ENCODE measurements at regions not wholly inside any gene's neighbourhood (a gene's known extent, or its start where the extent isn't known, plus 50 kb on each side); places are given as distances from the start of the nearest gene placed in this dataset.

DNA sequence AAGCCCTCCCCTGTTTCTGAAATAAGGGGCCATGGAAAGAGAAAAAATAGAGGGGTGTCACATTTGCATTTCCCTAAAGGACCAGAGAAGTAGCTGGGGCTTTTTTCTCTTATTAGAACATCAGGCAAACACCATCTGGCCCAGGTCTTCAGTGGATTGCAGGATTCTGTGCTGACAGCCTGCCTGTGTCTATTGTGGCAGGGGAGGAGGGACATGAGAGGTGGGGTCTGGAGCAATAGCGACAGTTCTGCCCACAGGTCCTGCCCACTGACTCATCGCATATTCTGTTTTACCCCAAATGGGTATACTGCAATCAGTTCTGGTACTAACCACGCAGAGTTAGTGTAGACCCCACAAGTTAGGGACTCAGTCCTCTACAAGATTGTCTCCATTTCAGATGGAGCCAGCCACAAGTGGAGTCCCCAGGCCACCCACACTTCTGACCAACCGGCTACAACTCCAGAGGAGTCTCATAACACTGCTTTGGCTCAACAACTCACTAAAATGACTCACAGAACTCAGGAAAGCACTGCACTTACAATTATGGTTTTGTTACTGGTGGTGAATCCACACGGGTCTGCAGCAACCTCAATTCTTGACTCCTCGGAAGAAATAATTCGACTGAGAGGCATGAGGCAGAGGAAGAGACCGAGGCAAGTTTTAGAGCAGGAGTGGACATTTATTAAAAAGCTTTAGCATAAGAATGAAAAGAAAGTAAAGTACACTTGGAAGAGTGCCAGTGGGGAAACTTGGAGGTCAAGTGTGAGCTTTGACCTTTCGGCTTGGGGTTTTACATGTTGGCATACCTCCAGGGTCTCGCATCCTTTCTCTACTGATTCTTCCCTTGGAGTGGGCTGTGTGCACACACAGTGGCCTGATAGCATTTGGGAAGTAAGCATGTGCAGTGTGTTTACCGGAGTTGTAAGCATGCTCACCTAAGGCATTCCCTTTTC, 146.4 kb upstream of the SPATS2L start:
- no peak overlapping the region for H4K5ac ChIP-seq (ENCODE audit: low read length)
- peaks cover 10% of the 10 kb centered on the region for H3K4me1 ChIP-seq (ENCODE audit: control insufficient read depth, low read depth, low read length)
- no peak overlapping the region for H3K4me3 ChIP-seq (ENCODE audit: low read length)
- WGBS (ENCODE audit: extremely low coverage, insufficient coverage, low lambda C conversion rate), result no CpG with 5 or more reads among the region's 11 CpGs
- H3K4me2 ChIP-seq (ENCODE audit: low read length), result no peak overlapping the region
- peak overlapping the region; percentile 4 for H2BK15ac ChIP-seq (replicated peaks; ENCODE audit: low read depth)
- peak overlapping the region; percentile 78 for H3K18ac ChIP-seq (ENCODE audit: low read length)
- H2BK120ac ChIP-seq (ENCODE audit: low read depth, low read length), result peak overlapping the region; percentile 11
- peak overlapping the region; percentile 60 for H2BK5ac ChIP-seq (ENCODE audit: low read length)
- peak overlapping the region; percentile 71 for H2AK5ac ChIP-seq (ENCODE audit: low read length)
- H3K27me3 ChIP-seq (ENCODE audit: insufficient read depth, low read length, poor library complexity), result no peaks in the 10 kb centered on the region
- no peaks in the 10 kb centered on the region for H3K79me2 ChIP-seq (ENCODE audit: control insufficient read depth, insufficient read depth, low read length)
- H3K9ac ChIP-seq (ENCODE audit: low read length), result peak overlapping the region; percentile 31
- H3K23ac ChIP-seq (ENCODE audit: low read length), result no peak overlapping the region
- H3K27ac ChIP-seq (ENCODE audit: low read depth, low read length), result peak overlapping the region; percentile 90
- peak overlapping the region; percentile 38 for H3K4ac ChIP-seq (ENCODE audit: low read depth, low read length)
- no peaks in the 10 kb centered on the region for H3K36me3 ChIP-seq (ENCODE audit: control insufficient read depth, insufficient read depth, low read length)
- no peaks in the 10 kb centered on the region for H3K79me1 ChIP-seq (ENCODE audit: low read length)
- H4K8ac ChIP-seq (ENCODE audit: low read depth, low read length), result no peak overlapping the region
- peak overlapping the region; percentile 80 for H3K56ac ChIP-seq (ENCODE audit: low read length)
- peak; percentile 25 for DNase-seq

DNA sequence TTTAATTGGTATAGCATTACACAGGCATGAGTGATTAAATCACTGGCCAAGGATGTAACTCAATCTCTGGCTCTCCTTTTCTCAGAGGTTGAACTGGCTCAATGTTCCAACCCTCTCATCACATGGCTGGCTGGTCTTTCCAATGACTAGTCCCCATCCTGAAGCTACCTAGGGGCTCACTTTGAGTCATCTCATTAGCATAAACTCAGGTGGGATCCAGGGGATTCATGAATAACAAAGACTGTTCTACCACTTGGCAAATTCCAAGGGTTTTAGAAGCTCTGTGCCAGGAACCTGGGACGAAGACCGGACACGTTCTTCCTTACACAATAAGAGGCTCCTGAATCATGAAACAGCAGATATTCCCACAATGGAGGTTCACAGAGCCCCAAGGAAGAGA, 145.0 kb upstream of the SPATS2L start:
- Histone ChIP-seq H2BK120ac (ENCODE audit: low read depth, low read length) (no peak overlapping the region), H3K4me2 (ENCODE audit: low read length) (no peak overlapping the region), H3K18ac (ENCODE audit: low read length) (no peak overlapping the region), H4K8ac (ENCODE audit: low read depth, low read length) (no peak overlapping the region), H4K5ac (ENCODE audit: low read length) (no peak overlapping the region), H3K4me1 (ENCODE audit: control insufficient read depth, low read depth, low read length) (peaks cover 10% of the 10 kb centered on the region), H3K27me3 (ENCODE audit: insufficient read depth, low read length, poor library complexity) (no peaks in the 10 kb centered on the region), H3K4ac (ENCODE audit: low read depth, low read length) (peak overlapping the region; percentile 22), H3K36me3 (ENCODE audit: control insufficient read depth, insufficient read depth, low read length) (no peaks in the 10 kb centered on the region), H2AK5ac (ENCODE audit: low read length) (no peak overlapping the region), H3K4me3 (ENCODE audit: low read length) (no peak overlapping the region), H3K27ac (ENCODE audit: low read depth, low read length) (no peak overlapping the region), H3K79me1 (ENCODE audit: low read length) (no peaks in the 10 kb centered on the region), H3K79me2 (ENCODE audit: control insufficient read depth, insufficient read depth, low read length) (no peaks in the 10 kb centered on the region), H2BK5ac (ENCODE audit: low read length) (no peak overlapping the region), H3K56ac (ENCODE audit: low read length) (no peak overlapping the region), H3K23ac (ENCODE audit: low read length) (no peak overlapping the region), H3K9ac (ENCODE audit: low read length) (no peak overlapping the region), H2BK15ac (replicated peaks; ENCODE audit: low read depth) (no peak overlapping the region)
- peak; percentile 84 for DNase-seq
- no CpG with 5 or more reads among the region's 3 CpGs for WGBS (ENCODE audit: extremely low coverage, insufficient coverage, low lambda C conversion rate)

DNA sequence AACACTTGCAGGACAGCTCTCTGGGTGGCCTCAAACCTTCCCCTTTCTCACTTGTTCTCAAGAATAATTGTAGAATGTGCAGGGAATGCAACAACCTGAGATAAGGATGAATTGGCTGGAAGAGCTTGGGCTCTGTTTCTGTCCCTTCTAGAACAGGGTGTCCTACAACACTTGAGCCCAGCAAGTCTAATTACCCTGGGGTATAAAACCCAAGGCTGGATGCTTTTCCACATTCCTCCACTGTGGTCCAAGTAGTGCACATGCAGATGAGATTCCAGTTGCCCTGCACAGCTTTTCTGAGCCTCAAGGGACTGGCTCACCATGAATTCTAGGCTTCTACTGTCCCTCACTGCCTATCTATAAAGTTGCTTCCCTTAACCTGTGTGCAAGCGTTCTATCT, 140.8 kb upstream of the SPATS2L start:
- H3K23ac ChIP-seq (ENCODE audit: low read length), result no peak overlapping the region
- H2BK15ac ChIP-seq (replicated peaks; ENCODE audit: low read depth), result no peak overlapping the region
- H3K27ac ChIP-seq (ENCODE audit: low read depth, low read length), result no peak overlapping the region
- no CpG with 5 or more reads among the region's 1 CpG for WGBS (ENCODE audit: extremely low coverage, insufficient coverage, low lambda C conversion rate)
- no peak overlapping the region for H4K8ac ChIP-seq (ENCODE audit: low read depth, low read length)
- no peak overlapping the region for H2AK5ac ChIP-seq (ENCODE audit: low read length)
- H3K79me2 ChIP-seq (ENCODE audit: control insufficient read depth, insufficient read depth, low read length), result no peaks in the 10 kb centered on the region
- H3K4me1 ChIP-seq (ENCODE audit: control insufficient read depth, low read depth, low read length), result no peaks in the 10 kb centered on the region
- no peaks in the 10 kb centered on the region for H3K36me3 ChIP-seq (ENCODE audit: control insufficient read depth, insufficient read depth, low read length)
- no peak overlapping the region for H3K56ac ChIP-seq (ENCODE audit: low read length)
- DNase-seq, result no peak
- no peak overlapping the region for H3K9ac ChIP-seq (ENCODE audit: low read length)
- H3K18ac ChIP-seq (ENCODE audit: low read length), result no peak overlapping the region
- no peak overlapping the region for H4K5ac ChIP-seq (ENCODE audit: low read length)
- H3K79me1 ChIP-seq (ENCODE audit: low read length), result no peaks in the 10 kb centered on the region
- no peaks in the 10 kb centered on the region for H3K27me3 ChIP-seq (ENCODE audit: insufficient read depth, low read length, poor library complexity)
- H3K4ac ChIP-seq (ENCODE audit: low read depth, low read length), result no peak overlapping the region
- H2BK120ac ChIP-seq (ENCODE audit: low read depth, low read length), result no peak overlapping the region
- no peak overlapping the region for H2BK5ac ChIP-seq (ENCODE audit: low read length)
- H3K4me3 ChIP-seq (ENCODE audit: low read length), result no peak overlapping the region
- H3K4me2 ChIP-seq (ENCODE audit: low read length), result no peak overlapping the region

DNA sequence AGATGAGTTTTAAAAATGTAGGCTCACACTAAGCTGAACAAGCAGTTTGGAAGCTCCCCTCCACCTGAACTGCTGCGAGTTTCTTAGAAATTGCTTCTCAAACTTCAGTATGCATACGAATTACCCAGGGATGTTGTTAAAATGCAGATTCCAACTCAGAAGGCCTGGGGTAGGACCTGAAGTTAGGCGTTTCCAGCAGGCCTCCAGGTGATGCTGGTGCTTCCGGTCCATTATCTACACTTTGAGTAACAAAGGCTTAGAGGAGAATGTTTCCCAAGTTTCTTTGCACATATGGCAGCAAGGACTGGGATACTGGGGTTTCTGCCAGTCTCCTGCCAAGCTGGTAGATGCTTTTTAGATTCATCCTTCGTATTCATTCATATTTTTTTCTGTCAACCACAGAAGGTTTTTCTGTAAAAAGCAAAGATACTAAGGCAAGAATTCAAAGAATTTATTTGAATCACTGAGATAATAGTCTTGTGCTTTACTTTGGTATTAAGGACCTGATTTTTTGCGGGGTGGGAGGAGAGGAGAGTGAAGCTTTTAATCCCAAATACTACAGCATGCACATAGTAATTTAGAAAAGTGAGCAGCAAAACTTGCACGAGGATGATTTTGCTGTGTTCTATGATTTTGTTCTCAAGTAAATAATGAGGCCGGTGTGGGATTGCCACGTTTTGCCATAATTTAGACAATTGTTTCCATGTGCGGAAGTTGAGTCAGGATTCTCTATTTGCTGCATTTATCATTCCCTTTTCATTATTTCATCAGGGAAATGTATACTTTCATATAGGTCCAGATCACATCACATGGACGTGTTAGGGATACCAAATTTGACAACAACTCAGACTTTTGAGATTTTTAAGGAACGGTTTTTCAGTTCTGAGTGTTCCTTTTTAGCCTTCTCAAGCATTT, 137.6 kb upstream of the SPATS2L start:
- H2BK120ac ChIP-seq (ENCODE audit: low read depth, low read length), result no peak overlapping the region
- H3K27me3 ChIP-seq (ENCODE audit: insufficient read depth, low read length, poor library complexity), result no peaks in the 10 kb centered on the region
- H2BK15ac ChIP-seq (replicated peaks; ENCODE audit: low read depth), result no peak overlapping the region
- H3K9ac ChIP-seq (ENCODE audit: low read length), result no peak overlapping the region
- no peak overlapping the region for H3K4me3 ChIP-seq (ENCODE audit: low read length)
- no peaks in the 10 kb centered on the region for H3K36me3 ChIP-seq (ENCODE audit: control insufficient read depth, insufficient read depth, low read length)
- no peak overlapping the region for H3K4ac ChIP-seq (ENCODE audit: low read depth, low read length)
- H3K27ac ChIP-seq (ENCODE audit: low read depth, low read length), result no peak overlapping the region
- H3K4me1 ChIP-seq (ENCODE audit: control insufficient read depth, low read depth, low read length), result no peaks in the 10 kb centered on the region
- no peak overlapping the region for H3K18ac ChIP-seq (ENCODE audit: low read length)
- no peak overlapping the region for H3K23ac ChIP-seq (ENCODE audit: low read length)
- no peaks in the 10 kb centered on the region for H3K79me1 ChIP-seq (ENCODE audit: low read length)
- no peak overlapping the region for H3K4me2 ChIP-seq (ENCODE audit: low read length)
- no peak overlapping the region for H2BK5ac ChIP-seq (ENCODE audit: low read length)
- peak; percentile 60 for DNase-seq
- WGBS (ENCODE audit: extremely low coverage, insufficient coverage, low lambda C conversion rate), result no CpG with 5 or more reads among the region's 12 CpGs
- no peak overlapping the region for H4K5ac ChIP-seq (ENCODE audit: low read length)
- no peaks in the 10 kb centered on the region for H3K79me2 ChIP-seq (ENCODE audit: control insufficient read depth, insufficient read depth, low read length)
- no peak overlapping the region for H4K8ac ChIP-seq (ENCODE audit: low read depth, low read length)
- H2AK5ac ChIP-seq (ENCODE audit: low read length), result no peak overlapping the region
- no peak overlapping the region for H3K56ac ChIP-seq (ENCODE audit: low read length)

DNA sequence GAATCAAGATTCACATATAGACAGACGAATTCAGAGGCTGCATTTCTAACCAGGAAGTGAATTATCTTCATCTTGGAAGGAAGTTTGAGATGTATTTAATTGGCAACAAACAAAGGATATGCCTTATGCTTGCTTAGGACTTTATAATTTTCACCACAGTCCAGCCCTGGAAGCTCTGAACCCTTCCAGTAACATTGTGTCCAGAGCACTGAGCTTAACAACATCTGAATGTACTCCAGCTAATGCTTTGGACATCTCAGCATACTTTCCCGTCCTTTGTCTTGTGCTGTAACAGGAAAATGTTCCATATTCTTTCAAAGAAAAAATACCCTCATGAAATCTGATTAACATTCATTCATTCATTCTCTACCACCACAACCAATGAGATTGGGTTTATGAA, 136.3 kb upstream of the SPATS2L start:
- Histone ChIP-seq H3K23ac (ENCODE audit: low read length) (no peak overlapping the region), H3K27ac (ENCODE audit: low read depth, low read length) (no peak overlapping the region), H3K4me3 (ENCODE audit: low read length) (no peak overlapping the region), H3K56ac (ENCODE audit: low read length) (no peak overlapping the region), H3K79me2 (ENCODE audit: control insufficient read depth, insufficient read depth, low read length) (no peaks in the 10 kb centered on the region), H3K79me1 (ENCODE audit: low read length) (no peaks in the 10 kb centered on the region), H3K4me2 (ENCODE audit: low read length) (no peak overlapping the region), H3K4ac (ENCODE audit: low read depth, low read length) (no peak overlapping the region), H2BK120ac (ENCODE audit: low read depth, low read length) (no peak overlapping the region), H3K18ac (ENCODE audit: low read length) (no peak overlapping the region), H2AK5ac (ENCODE audit: low read length) (no peak overlapping the region), H3K36me3 (ENCODE audit: control insufficient read depth, insufficient read depth, low read length) (no peaks in the 10 kb centered on the region), H4K8ac (ENCODE audit: low read depth, low read length) (no peak overlapping the region), H4K5ac (ENCODE audit: low read length) (no peak overlapping the region), H2BK5ac (ENCODE audit: low read length) (no peak overlapping the region), H2BK15ac (replicated peaks; ENCODE audit: low read depth) (no peak overlapping the region), H3K27me3 (ENCODE audit: insufficient read depth, low read length, poor library complexity) (no peaks in the 10 kb centered on the region), H3K9ac (ENCODE audit: low read length) (no peak overlapping the region), H3K4me1 (ENCODE audit: control insufficient read depth, low read depth, low read length) (no peaks in the 10 kb centered on the region)
- no peak for DNase-seq
- WGBS (ENCODE audit: extremely low coverage, insufficient coverage, low lambda C conversion rate), result no CpG with 5 or more reads among the region's 2 CpGs

All from mesendoderm (in vitro differentiated cells).